ENCODE measurements at regions not wholly inside any gene's neighbourhood (a gene's known extent, or its start where the extent isn't known, plus 50 kb on each side); places are given as distances from the start of the nearest gene placed in this dataset.

GRCh38 chr10:45160271-45160670 is 155.1 kb downstream of the OR13A1 start:
- no peak for TF ChIP-seq POLR2A (IDR thresholded peaks at IDR 0.05)
- no peak for TF ChIP-seq CTCF (IDR thresholded peaks at IDR 0.05 in 4 of 5, conservative IDR thresholded peaks at IDR 0.05 in 1 of 5)
